ENCODE measurements at regions not wholly inside any gene's neighbourhood (a gene's known extent, or its start where the extent isn't known, plus 50 kb on each side); places are given as distances from the start of the nearest gene placed in this dataset.
A peak's percentile ranks its signal among the peaks of the same experiment; 100 is the strongest.

- H3K4me2 ChIP-seq = no peak overlapping the region
- H3K36me3 ChIP-seq (replicated peaks; ENCODE audit: insufficient read depth, low read depth) = no peaks in the 10 kb centered on the region
- H3K9me2 ChIP-seq (replicated peaks; ENCODE audit: insufficient read depth) = no peaks in the 10 kb centered on the region
- 58% methylated on average over 7 of the region's 7 CpGs for WGBS (ENCODE audit: low lambda C conversion rate, missing lambda C conversion rate)
- no peak overlapping the region for H3K4me3 ChIP-seq
- H3K79me2 ChIP-seq = no peaks in the 10 kb centered on the region
- TF ChIP-seq, protein P1, sequence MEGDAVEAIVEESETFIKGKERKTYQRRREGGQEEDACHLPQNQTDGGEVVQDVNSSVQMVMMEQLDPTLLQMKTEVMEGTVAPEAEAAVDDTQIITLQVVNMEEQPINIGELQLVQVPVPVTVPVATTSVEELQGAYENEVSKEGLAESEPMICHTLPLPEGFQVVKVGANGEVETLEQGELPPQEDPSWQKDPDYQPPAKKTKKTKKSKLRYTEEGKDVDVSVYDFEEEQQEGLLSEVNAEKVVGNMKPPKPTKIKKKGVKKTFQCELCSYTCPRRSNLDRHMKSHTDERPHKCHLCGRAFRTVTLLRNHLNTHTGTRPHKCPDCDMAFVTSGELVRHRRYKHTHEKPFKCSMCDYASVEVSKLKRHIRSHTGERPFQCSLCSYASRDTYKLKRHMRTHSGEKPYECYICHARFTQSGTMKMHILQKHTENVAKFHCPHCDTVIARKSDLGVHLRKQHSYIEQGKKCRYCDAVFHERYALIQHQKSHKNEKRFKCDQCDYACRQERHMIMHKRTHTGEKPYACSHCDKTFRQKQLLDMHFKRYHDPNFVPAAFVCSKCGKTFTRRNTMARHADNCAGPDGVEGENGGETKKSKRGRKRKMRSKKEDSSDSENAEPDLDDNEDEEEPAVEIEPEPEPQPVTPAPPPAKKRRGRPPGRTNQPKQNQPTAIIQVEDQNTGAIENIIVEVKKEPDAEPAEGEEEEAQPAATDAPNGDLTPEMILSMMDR (IDR thresholded peaks at IDR 0.05; ENCODE audit: poor library complexity) = no peak
- TF ChIP-seq EZH2phosphoT487 (IDR thresholded peaks at IDR 0.05; ENCODE audit: low read depth, severe bottlenecking, unreplicated experiment) (no peak), EZH2 (IDR thresholded peaks at IDR 0.05; ENCODE audit: borderline replicate concordance) (no peak)
- no peak overlapping the region for H2AFZ ChIP-seq
- no peaks in the 10 kb centered on the region for H3K4me1 ChIP-seq (ENCODE audit: insufficient read depth)
- no peak for DNase-seq (ENCODE audit: low spot score)
- H3K9me3 ChIP-seq (ENCODE audit: low read depth) = no peaks in the 10 kb centered on the region
- H3K27ac ChIP-seq = no peak overlapping the region
- H4K20me1 ChIP-seq (ENCODE audit: insufficient read depth, poor library complexity, severe bottlenecking) = no peaks in the 10 kb centered on the region
- H3K27me3 ChIP-seq = no peaks in the 10 kb centered on the region
Measured at GRCh38 chr15:60235951-60236710, 161.7 kb downstream of the ANXA2 start.

DNA sequence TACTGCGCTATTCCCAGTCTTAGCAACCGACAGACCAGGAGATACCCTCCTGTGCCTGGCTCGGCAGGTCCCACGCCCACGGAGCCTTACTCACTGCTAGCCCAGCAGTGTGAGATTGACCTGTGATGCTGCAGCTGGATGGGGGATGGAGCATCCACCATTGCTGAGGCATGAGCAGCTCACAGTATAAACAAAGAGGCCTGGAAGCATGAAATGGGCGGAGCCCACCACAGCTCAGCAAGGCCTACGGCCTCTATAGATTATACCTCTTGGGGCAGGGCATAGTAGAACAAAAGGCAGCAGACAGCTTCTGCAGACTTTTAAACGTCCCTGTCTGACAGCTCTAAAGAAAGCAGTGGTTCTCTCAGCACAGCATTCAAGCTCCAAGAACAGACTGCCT is 160.3 kb downstream of the ANXA2 start:
- no peak overlapping the region for H2AFZ ChIP-seq
- TF ChIP-seq EZH2phosphoT487 (IDR thresholded peaks at IDR 0.05; ENCODE audit: low read depth, severe bottlenecking, unreplicated experiment) (no peak), EZH2 (IDR thresholded peaks at IDR 0.05; ENCODE audit: borderline replicate concordance) (no peak)
- TF ChIP-seq, protein P1 (IDR thresholded peaks at IDR 0.05; ENCODE audit: poor library complexity) = no peak
- no peak overlapping the region for H3K4me2 ChIP-seq
- H3K9me3 ChIP-seq (ENCODE audit: low read depth) = no peaks in the 10 kb centered on the region
- no peaks in the 10 kb centered on the region for H3K79me2 ChIP-seq
- WGBS (ENCODE audit: low lambda C conversion rate, missing lambda C conversion rate) = 58% methylated on average over 8 of the region's 8 CpGs
- no peak overlapping the region for H3K4me3 ChIP-seq
- H3K27me3 ChIP-seq = no peaks in the 10 kb centered on the region
- H3K9me2 ChIP-seq (replicated peaks; ENCODE audit: insufficient read depth) = no peaks in the 10 kb centered on the region
- DNase-seq (ENCODE audit: low spot score) = peak; percentile 15
- no peaks in the 10 kb centered on the region for H3K36me3 ChIP-seq (replicated peaks; ENCODE audit: insufficient read depth, low read depth)
- no peaks in the 10 kb centered on the region for H4K20me1 ChIP-seq (ENCODE audit: insufficient read depth, poor library complexity, severe bottlenecking)
- no peak overlapping the region for H3K27ac ChIP-seq
- no peaks in the 10 kb centered on the region for H3K4me1 ChIP-seq (ENCODE audit: insufficient read depth)

GRCh38 chr15:60243769-60244168 is 154.0 kb downstream of the ANXA2 start:
- Histone ChIP-seq H4K20me1 (ENCODE audit: insufficient read depth, poor library complexity, severe bottlenecking) (no peaks in the 10 kb centered on the region), H3K79me2 (no peaks in the 10 kb centered on the region), H3K4me1 (ENCODE audit: insufficient read depth) (no peaks in the 10 kb centered on the region), H3K4me3 (no peak overlapping the region), H3K36me3 (replicated peaks; ENCODE audit: insufficient read depth, low read depth) (no peaks in the 10 kb centered on the region), H3K4me2 (no peak overlapping the region), H3K27me3 (peaks cover 4% of the 10 kb centered on the region), H2AFZ (no peak overlapping the region), H3K27ac (no peak overlapping the region), H3K9me2 (replicated peaks; ENCODE audit: insufficient read depth) (no peaks in the 10 kb centered on the region), H3K9me3 (ENCODE audit: low read depth) (no peaks in the 10 kb centered on the region)
- DNase-seq (ENCODE audit: low spot score) = no peak
- TF ChIP-seq, protein P1 (IDR thresholded peaks at IDR 0.05; ENCODE audit: poor library complexity) = no peak
- no peak for TF ChIP-seq EZH2 (IDR thresholded peaks at IDR 0.05; ENCODE audit: borderline replicate concordance)
- no peak for TF ChIP-seq EZH2phosphoT487 (IDR thresholded peaks at IDR 0.05; ENCODE audit: low read depth, severe bottlenecking, unreplicated experiment)
- WGBS (ENCODE audit: low lambda C conversion rate, missing lambda C conversion rate) = 65% methylated on average over 4 of the region's 4 CpGs

Data from hepatocyte (in vitro differentiated cells).